ENCODE measurements at regions not wholly inside any gene's neighbourhood (a gene's known extent, or its start where the extent isn't known, plus 50 kb on each side); places are given as distances from the start of the nearest gene placed in this dataset.

- TF ChIP-seq CTCF (IDR thresholded peaks at IDR 0.05; ENCODE audit: borderline replicate concordance, extremely low read depth, low read length, poor library complexity, severe bottlenecking) (no peak), EZH2 (IDR thresholded peaks at IDR 0.05; ENCODE audit: borderline replicate concordance, low read depth, low read length, severe bottlenecking) (no peak)
These were observed 239.4 kb downstream of the LURAP1L start for GRCh38 chr9:13013991-13014883.

Measured in DND-41 (cell line).